Mesendoderm (in vitro differentiated cells): ENCODE measurements at regions not wholly inside any gene's neighbourhood (a gene's known extent, or its start where the extent isn't known, plus 50 kb on each side); places are given as distances from the start of the nearest gene placed in this dataset.
"Not testable (repeated sequence)": the region's sequence is repeated elsewhere in the genome, so short reads cannot be mapped to it uniquely, and the experiment has no call there.

Experiments used
- DNase-seq: peaks from one replicate; pipeline ENCODE4 v3.0.0; 2013
- H2AK5ac ChIP-seq: 2 replicates; pipeline ENCODE4 v1.6.1; 2013; ENCODE audit warnings: low read length, inconsistent platforms
- H2BK120ac ChIP-seq: 2 replicates; pipeline ENCODE4 v1.6.1; 2013; ENCODE audit warnings: low read depth, mild to moderate bottlenecking, low read length, moderate library complexity, mixed read lengths
- H2BK15ac ChIP-seq: replicated peaks from 2 replicates; pipeline ENCODE4 v1.6.1; 2013; ENCODE audit warnings: low read depth, mild to moderate bottlenecking, moderate library complexity
- H2BK5ac ChIP-seq: 2 replicates; pipeline ENCODE4 v1.6.1; 2013; ENCODE audit warnings: low read length, inconsistent platforms
- H3K18ac ChIP-seq: 2 replicates; pipeline ENCODE4 v1.6.1; 2013; ENCODE audit warnings: mild to moderate bottlenecking, low read length, mixed read lengths
- H3K23ac ChIP-seq: one replicate; pipeline ENCODE4 v1.6.1; 2013; ENCODE audit warnings: low read length
- H3K27ac ChIP-seq: 2 replicates; pipeline ENCODE4 v1.5.1; 2013; ENCODE audit warnings: low read depth, mild to moderate bottlenecking, inconsistent platforms, low read length, moderate library complexity
- H3K27me3 ChIP-seq: 2 replicates; pipeline ENCODE4 v1.6.1; 2013; ENCODE audit warnings: low read length, control low read depth, mild to moderate bottlenecking, inconsistent platforms; ENCODE audit not compliant: insufficient read depth, poor library complexity
- H3K36me3 ChIP-seq: 2 replicates; pipeline ENCODE4 v1.6.1; 2013; ENCODE audit warnings: low read length, inconsistent platforms; ENCODE audit not compliant: control insufficient read depth, insufficient read depth
- H3K4ac ChIP-seq: one replicate; pipeline ENCODE4 v1.6.1; 2013; ENCODE audit warnings: low read depth, mild to moderate bottlenecking, low read length, moderate library complexity
- H3K4me1 ChIP-seq: 2 replicates; pipeline ENCODE4 v1.6.1; 2013; ENCODE audit warnings: low read depth, low read length, inconsistent platforms; ENCODE audit not compliant: control insufficient read depth
- H3K4me2 ChIP-seq: 2 replicates; pipeline ENCODE4 v1.6.1; 2013; ENCODE audit warnings: low read length
- H3K4me3 ChIP-seq: 2 replicates; pipeline ENCODE4 v1.5.1; 2013; ENCODE audit warnings: mild to moderate bottlenecking, low read length
- H3K56ac ChIP-seq: one replicate; pipeline ENCODE4 v1.6.1; 2013; ENCODE audit warnings: low read length
- H3K79me1 ChIP-seq: 2 replicates; pipeline ENCODE4 v1.6.1; 2013; ENCODE audit warnings: low read length, inconsistent platforms
- H3K79me2 ChIP-seq: 2 replicates; pipeline ENCODE4 v1.6.1; 2013; ENCODE audit warnings: mild to moderate bottlenecking, low read length; ENCODE audit not compliant: control insufficient read depth, insufficient read depth
- H3K9ac ChIP-seq: 2 replicates; pipeline ENCODE4 v1.6.1; 2013; ENCODE audit warnings: low read length, inconsistent platforms
- H4K5ac ChIP-seq: one replicate; pipeline ENCODE4 v1.6.1; 2013; ENCODE audit warnings: low read length
- H4K8ac ChIP-seq: one replicate; pipeline ENCODE4 v1.6.1; 2013; ENCODE audit warnings: low read depth, mild to moderate bottlenecking, control low read depth, low read length, moderate library complexity
- WGBS: extraction: QIAGEN DNeasy Blood & Tissue Kit; methylation state at CpG from one replicate; pipeline ENCODE4 v1.1.7; 2013; ENCODE audit warnings: low lambda C conversion rate, missing lambda C conversion rate; ENCODE audit not compliant: insufficient coverage; ENCODE audit errors: extremely low coverage; 5-methylcytosine and 5-hydroxymethylcytosine counted together

- no peaks in the 10 kb centered on the region for H3K36me3 ChIP-seq
- H4K5ac ChIP-seq, result no peak overlapping the region
- no peak overlapping the region for H3K18ac ChIP-seq
- no peak overlapping the region for H3K27ac ChIP-seq
- no peak overlapping the region for H2BK15ac ChIP-seq
- no peak overlapping the region for H3K9ac ChIP-seq
- no peaks in the 10 kb centered on the region for H3K79me1 ChIP-seq
- H3K4ac ChIP-seq, result no peak overlapping the region
- H3K56ac ChIP-seq, result no peak overlapping the region
- H4K8ac ChIP-seq, result no peak overlapping the region
- H2BK5ac ChIP-seq, result no peak overlapping the region
- H3K4me2 ChIP-seq, result no peak overlapping the region
- no peaks in the 10 kb centered on the region for H3K4me1 ChIP-seq
- no peak overlapping the region for H3K4me3 ChIP-seq
- no peak overlapping the region for H2AK5ac ChIP-seq
- H3K23ac ChIP-seq, result no peak overlapping the region
- no peak overlapping the region for H2BK120ac ChIP-seq
- no peak for DNase-seq
- no peaks in the 10 kb centered on the region for H3K79me2 ChIP-seq
- WGBS, result no CpG with 5 or more reads among the region's 2 CpGs
- H3K27me3 ChIP-seq, result no peaks in the 10 kb centered on the region
Measured at GRCh38 chr4:20185103-20185502, 66.6 kb upstream of the SLIT2 start.

GRCh38 chr4:20183131-20183530 lies 68.6 kb upstream of the SLIT2 start:
- not testable (repeated sequence) for H3K27ac ChIP-seq, H4K8ac ChIP-seq, H3K4me2 ChIP-seq, H3K4me1 ChIP-seq, H3K4ac ChIP-seq, H3K9ac ChIP-seq, DNase-seq, H2BK120ac ChIP-seq, H2BK5ac ChIP-seq, H3K56ac ChIP-seq, H3K79me1 ChIP-seq, H2AK5ac ChIP-seq, H3K36me3 ChIP-seq, H4K5ac ChIP-seq, H3K79me2 ChIP-seq, H3K4me3 ChIP-seq, H3K27me3 ChIP-seq, H3K23ac ChIP-seq, H3K18ac ChIP-seq, H2BK15ac ChIP-seq
- WGBS, result no CpG with 5 or more reads among the region's 5 CpGs

DNA sequence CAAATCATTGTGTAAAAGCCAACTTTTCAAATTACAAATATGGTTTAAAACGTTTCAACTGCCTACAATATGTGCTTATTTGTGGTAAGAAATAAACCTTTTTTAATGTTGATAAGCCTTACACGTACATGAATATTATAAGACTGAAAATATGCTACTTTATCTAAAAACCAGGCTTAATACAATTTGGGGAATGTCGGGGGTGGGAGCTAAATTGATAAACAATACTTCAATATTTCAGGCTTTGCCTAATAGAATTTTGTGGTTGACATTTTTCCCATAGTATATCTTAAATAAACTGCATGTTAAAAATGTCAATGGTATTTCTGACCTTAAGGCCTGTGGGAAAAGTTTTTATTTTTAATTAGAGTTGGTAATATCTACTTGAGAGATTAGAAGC lies 69.8 kb upstream of the SLIT2 start:
- H3K27me3 ChIP-seq, result no peaks in the 10 kb centered on the region

DNA sequence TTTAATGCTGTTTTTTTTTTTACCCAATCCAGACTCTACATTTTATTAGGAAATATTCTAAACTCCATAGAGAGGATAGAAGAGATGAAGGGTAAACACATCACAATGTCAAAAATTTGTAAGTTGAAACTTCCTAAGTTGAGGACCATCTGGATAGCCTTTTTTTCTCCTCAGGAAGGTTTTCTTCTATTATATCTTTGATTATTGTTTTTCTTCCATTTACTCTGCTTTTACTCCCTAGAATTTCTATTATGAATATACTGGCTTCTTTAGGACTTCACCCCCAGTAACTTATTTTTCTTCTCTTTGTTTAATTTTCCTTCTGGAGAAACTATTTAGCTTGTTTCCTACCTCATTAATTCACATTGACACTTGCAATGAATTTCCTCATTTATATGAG lies 71.2 kb upstream of the SLIT2 start:
- Histone ChIP-seq H3K79me1 (no peaks in the 10 kb centered on the region), H3K36me3 (no peaks in the 10 kb centered on the region), H3K4me2 (no peak overlapping the region), H2BK5ac (no peak overlapping the region), H4K5ac (no peak overlapping the region), H4K8ac (no peak overlapping the region), H3K9ac (no peak overlapping the region), H3K27ac (no peak overlapping the region), H2AK5ac (no peak overlapping the region), H3K56ac (no peak overlapping the region), H3K79me2 (no peaks in the 10 kb centered on the region), H3K4ac (no peak overlapping the region), H3K23ac (no peak overlapping the region), H3K18ac (no peak overlapping the region), H2BK120ac (no peak overlapping the region), H3K27me3 (no peaks in the 10 kb centered on the region), H3K4me1 (no peaks in the 10 kb centered on the region), H2BK15ac (no peak overlapping the region), H3K4me3 (no peak overlapping the region)
- DNase-seq, result no peak

More for the DNA sequence above, 69.8 kb upstream of the SLIT2 start:
- Histone ChIP-seq H3K4ac (no peak overlapping the region), H3K9ac (no peak overlapping the region), H4K5ac (no peak overlapping the region), H2BK15ac (no peak overlapping the region), H3K18ac (no peak overlapping the region), H2AK5ac (no peak overlapping the region), H3K36me3 (no peaks in the 10 kb centered on the region), H3K79me2 (no peaks in the 10 kb centered on the region), H3K27ac (no peak overlapping the region), H3K79me1 (no peaks in the 10 kb centered on the region), H3K4me3 (no peak overlapping the region), H3K56ac (no peak overlapping the region), H3K4me1 (no peaks in the 10 kb centered on the region), H3K23ac (no peak overlapping the region), H4K8ac (no peak overlapping the region), H2BK5ac (no peak overlapping the region), H2BK120ac (no peak overlapping the region), H3K4me2 (no peak overlapping the region)
- DNase-seq, result no peak
- WGBS, result no CpG with 5 or more reads among the region's 3 CpGs

DNA sequence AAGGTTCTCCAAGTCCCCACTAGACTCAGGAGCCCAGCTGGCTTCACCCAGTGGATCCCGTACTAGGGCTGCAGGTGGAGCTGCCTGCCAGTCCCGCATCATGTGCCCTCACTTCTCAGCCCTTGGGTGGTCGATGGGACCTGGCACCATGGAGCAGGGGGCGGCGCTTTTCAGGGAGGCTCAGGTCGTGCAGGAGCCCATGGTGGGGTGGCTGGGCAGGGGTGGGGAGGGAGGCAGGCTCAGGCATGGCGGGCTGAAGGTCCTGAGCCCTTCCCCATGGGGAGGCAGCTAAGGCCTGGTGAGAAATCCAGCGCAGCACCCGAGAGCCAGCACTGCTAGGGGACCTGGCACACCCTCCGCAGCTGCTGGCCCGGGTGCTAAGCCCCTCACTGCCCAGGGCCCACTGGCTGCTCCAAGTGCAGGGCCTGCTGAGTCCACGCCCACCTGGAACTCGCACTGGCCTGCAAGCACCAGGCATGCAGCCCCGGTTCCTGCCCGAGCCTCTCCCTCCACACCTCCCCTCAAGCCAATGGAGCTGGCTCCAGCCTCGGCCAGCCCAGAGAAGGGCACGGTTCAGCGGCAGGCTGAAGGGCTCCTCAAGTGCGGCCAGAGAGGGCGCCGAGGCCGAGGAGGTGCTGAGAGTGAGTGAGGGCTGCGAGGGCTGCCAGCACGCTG lies 72.7 kb upstream of the SLIT2 start:
- Histone ChIP-seq H3K27me3 (no peaks in the 10 kb centered on the region), H3K79me2 (no peaks in the 10 kb centered on the region), H4K8ac (no peak overlapping the region), H2AK5ac (no peak overlapping the region), H3K4me2 (no peak overlapping the region), H3K4me1 (no peaks in the 10 kb centered on the region), H3K36me3 (no peaks in the 10 kb centered on the region), H3K4me3 (no peak overlapping the region), H3K23ac (no peak overlapping the region), H2BK120ac (no peak overlapping the region), H3K56ac (no peak overlapping the region), H3K27ac (no peak overlapping the region), H3K9ac (no peak overlapping the region), H3K79me1 (no peaks in the 10 kb centered on the region), H2BK5ac (no peak overlapping the region), H4K5ac (no peak overlapping the region), H2BK15ac (no peak overlapping the region), H3K4ac (no peak overlapping the region), H3K18ac (no peak overlapping the region)
- no CpG with 5 or more reads among the region's 24 CpGs for WGBS
- no peak for DNase-seq

- no peak overlapping the region for H3K4me2 ChIP-seq
- no peaks in the 10 kb centered on the region for H3K4me1 ChIP-seq
- H3K9ac ChIP-seq, result no peak overlapping the region
- H2BK15ac ChIP-seq, result no peak overlapping the region
- DNase-seq, result no peak
- no peak overlapping the region for H3K27ac ChIP-seq
- no peak overlapping the region for H2BK5ac ChIP-seq
- WGBS, result no CpG with 5 or more reads among the region's 2 CpGs
- H3K79me1 ChIP-seq, result no peaks in the 10 kb centered on the region
- H3K79me2 ChIP-seq, result no peaks in the 10 kb centered on the region
- H3K4me3 ChIP-seq, result no peak overlapping the region
- no peak overlapping the region for H3K4ac ChIP-seq
- no peak overlapping the region for H2AK5ac ChIP-seq
- H3K36me3 ChIP-seq, result no peaks in the 10 kb centered on the region
- H3K27me3 ChIP-seq, result no peaks in the 10 kb centered on the region
- H4K5ac ChIP-seq, result no peak overlapping the region
- no peak overlapping the region for H3K23ac ChIP-seq
- no peak overlapping the region for H4K8ac ChIP-seq
- no peak overlapping the region for H3K18ac ChIP-seq
- no peak overlapping the region for H3K56ac ChIP-seq
- no peak overlapping the region for H2BK120ac ChIP-seq
Measured at GRCh38 chr4:20176881-20177280, 74.8 kb upstream of the SLIT2 start.
